Caco-2 (cell line): ENCODE measurements at regions not wholly inside any gene's neighbourhood (a gene's known extent, or its start where the extent isn't known, plus 50 kb on each side); places are given as distances from the start of the nearest gene placed in this dataset.
A peak's percentile ranks its signal among the peaks of the same experiment; 100 is the strongest.

ENCODE experiments used
- BruUV-seq: library from RNA; stranded (reverse); fragments of 400-500 nt; replicated peaks from 2 replicates; lab custom pipeline; 2021; lab: Mats Ljungman, UMichigan
- CTCF ChIA-PET: fragments of 300-600 bp; sonication (Branson Sonifier 250); formaldehyde crosslinking; loops from one replicate; lab custom pipeline; 2022; ENCODE audit warnings: antibody characterized with exemption; lab: Charles Lee
- POLR2A ChIA-PET: fragments of 300-600 bp; sonication (Branson Sonifier 250); formaldehyde crosslinking; loops from one replicate; lab custom pipeline; 2022; ENCODE audit warnings: antibody characterized with exemption; lab: Charles Lee
- DNase-seq, 2 experiments: peaks; one replicate each; pipeline versions ENCODE4 v3.0.0 to v3.0.0-alpha.2; 2020 to 2022
- H3K27me3 ChIP-seq: replicated peaks from 2 replicates; pipeline ENCODE4 v1.6.0; 2011; ENCODE audit warnings: low read length; ENCODE audit not compliant: control insufficient read depth, insufficient read depth
- H3K36me3 ChIP-seq: 2 replicates; pipeline ENCODE4 v1.5.1; 2011; ENCODE audit warnings: low read length; ENCODE audit not compliant: control insufficient read depth, insufficient read depth
- H3K4me1 ChIP-seq: fragments of 250-450 bp; sonication (Bioruptor Pico); 2 replicates; pipeline ENCODE4 v1.5.1; 2020; ENCODE audit warnings: mild to moderate bottlenecking
- H3K4me3 ChIP-seq: 2 replicates; pipeline ENCODE4 v1.5.1; 2011; ENCODE audit warnings: low read depth, mild to moderate bottlenecking, control low read depth, low read length
- H3K9me3 ChIP-seq: fragments of 250-450 bp; sonication (Bioruptor Pico); 2 replicates; pipeline ENCODE4 v1.5.1; 2020; ENCODE audit warnings: mild to moderate bottlenecking, moderate library complexity
- H3K27ac Mint-ChIP-seq: one replicate; pipeline ENCODE4 v1.8.0; 2022; ENCODE audit warnings: mixed read lengths; ENCODE audit not compliant: unreplicated experiment
- H3K27me3 Mint-ChIP-seq: one replicate; pipeline ENCODE4 v1.8.0; 2022; ENCODE audit warnings: mixed read lengths; ENCODE audit not compliant: insufficient read depth, unreplicated experiment
- H3K36me3 Mint-ChIP-seq: one replicate; pipeline ENCODE4 v1.8.0; 2022; ENCODE audit warnings: mild to moderate bottlenecking, mixed read lengths; ENCODE audit not compliant: insufficient read depth, unreplicated experiment
- H3K4me1 Mint-ChIP-seq: one replicate; pipeline ENCODE4 v1.8.0; 2022; ENCODE audit warnings: low read depth, mixed read lengths; ENCODE audit not compliant: unreplicated experiment
- H3K4me3 Mint-ChIP-seq: one replicate; pipeline ENCODE4 v1.8.0; 2022; ENCODE audit warnings: mild to moderate bottlenecking, moderate library complexity, mixed read lengths; ENCODE audit not compliant: unreplicated experiment
- H3K9me3 Mint-ChIP-seq: one replicate; pipeline ENCODE4 v1.8.0; 2022; ENCODE audit warnings: mixed read lengths; ENCODE audit not compliant: unreplicated experiment
- intact Hi-C: fragments of 100-400 bp; cut with micrococcal nuclease; formaldehyde crosslinking; loops from one replicate; pipeline ENCODE4 v1.10.0; 2022; ENCODE audit not compliant: unreplicated experiment
- TF ChIP-seq, protein P1 (sequence below), 2 experiments: fragments of 200-600 bp in 1 of 2; IDR thresholded peaks; 1 replicate in 1 of 2; 2 replicates in 1 of 2; pipeline versions ENCODE4 v1.5.1 to v1.8.0; 2011 to 2022; ENCODE audit warnings: antibody characterized with exemption in 1 of 2, control low read depth in 1 of 2, inconsistent platforms in 1 of 2, low read depth in 1 of 2, low read length in 1 of 2, mild to moderate bottlenecking in 1 of 2, moderate library complexity in 1 of 2; ENCODE audit not compliant: insufficient read depth in 1 of 2, severe bottlenecking in 1 of 2, unreplicated experiment in 1 of 2

DNA sequence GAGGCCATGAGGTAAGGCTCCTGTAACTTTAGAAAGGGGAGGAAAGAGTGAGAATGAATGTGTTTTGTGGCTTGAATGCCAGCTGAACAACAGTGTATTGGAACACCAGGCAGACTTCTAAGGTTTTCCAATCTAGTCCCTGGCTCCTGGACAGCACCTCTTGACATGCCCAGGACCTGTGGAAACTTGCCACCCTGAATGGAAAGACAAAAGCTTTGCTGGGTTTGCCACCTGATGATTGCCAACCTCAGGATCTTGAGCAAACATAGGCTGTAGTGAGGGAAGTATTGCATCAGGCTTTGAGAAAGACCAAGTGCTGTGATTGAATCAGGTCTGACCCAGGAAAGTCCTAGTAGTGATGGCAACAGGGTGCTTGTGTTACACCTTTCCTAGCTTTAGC, 1393.1 kb upstream of the DIAPH2 start:
- H3K36me3 Mint-ChIP-seq: no peaks in the 10 kb centered on the region
- Histone ChIP-seq H3K4me1 (no peaks in the 10 kb centered on the region), H3K36me3 (no peaks in the 10 kb centered on the region), H3K9me3 (no peaks in the 10 kb centered on the region), H3K4me3 (no peak overlapping the region), H3K27me3 (no peaks in the 10 kb centered on the region)
- intact Hi-C loops: no loop called here
- H3K9me3 Mint-ChIP-seq: no peaks in the 10 kb centered on the region
- no peak overlapping the region for H3K27ac Mint-ChIP-seq
- no peaks in the 10 kb centered on the region for H3K4me1 Mint-ChIP-seq
- ChIA-PET POLR2A (no interaction called here), CTCF (no interaction called here)
- BruUV-seq: no TSS peak
- TF ChIP-seq, protein P1, sequence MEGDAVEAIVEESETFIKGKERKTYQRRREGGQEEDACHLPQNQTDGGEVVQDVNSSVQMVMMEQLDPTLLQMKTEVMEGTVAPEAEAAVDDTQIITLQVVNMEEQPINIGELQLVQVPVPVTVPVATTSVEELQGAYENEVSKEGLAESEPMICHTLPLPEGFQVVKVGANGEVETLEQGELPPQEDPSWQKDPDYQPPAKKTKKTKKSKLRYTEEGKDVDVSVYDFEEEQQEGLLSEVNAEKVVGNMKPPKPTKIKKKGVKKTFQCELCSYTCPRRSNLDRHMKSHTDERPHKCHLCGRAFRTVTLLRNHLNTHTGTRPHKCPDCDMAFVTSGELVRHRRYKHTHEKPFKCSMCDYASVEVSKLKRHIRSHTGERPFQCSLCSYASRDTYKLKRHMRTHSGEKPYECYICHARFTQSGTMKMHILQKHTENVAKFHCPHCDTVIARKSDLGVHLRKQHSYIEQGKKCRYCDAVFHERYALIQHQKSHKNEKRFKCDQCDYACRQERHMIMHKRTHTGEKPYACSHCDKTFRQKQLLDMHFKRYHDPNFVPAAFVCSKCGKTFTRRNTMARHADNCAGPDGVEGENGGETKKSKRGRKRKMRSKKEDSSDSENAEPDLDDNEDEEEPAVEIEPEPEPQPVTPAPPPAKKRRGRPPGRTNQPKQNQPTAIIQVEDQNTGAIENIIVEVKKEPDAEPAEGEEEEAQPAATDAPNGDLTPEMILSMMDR (IDR thresholded peaks at IDR 0.05; ENCODE audit: insufficient read depth in 1 of 2, low read depth in 1 of 2, low read length in 1 of 2, severe bottlenecking in 1 of 2, unreplicated experiment in 1 of 2): no peak
- DNase-seq: no peak
- no peaks in the 10 kb centered on the region for H3K27me3 Mint-ChIP-seq
- no peak overlapping the region for H3K4me3 Mint-ChIP-seq

DNA sequence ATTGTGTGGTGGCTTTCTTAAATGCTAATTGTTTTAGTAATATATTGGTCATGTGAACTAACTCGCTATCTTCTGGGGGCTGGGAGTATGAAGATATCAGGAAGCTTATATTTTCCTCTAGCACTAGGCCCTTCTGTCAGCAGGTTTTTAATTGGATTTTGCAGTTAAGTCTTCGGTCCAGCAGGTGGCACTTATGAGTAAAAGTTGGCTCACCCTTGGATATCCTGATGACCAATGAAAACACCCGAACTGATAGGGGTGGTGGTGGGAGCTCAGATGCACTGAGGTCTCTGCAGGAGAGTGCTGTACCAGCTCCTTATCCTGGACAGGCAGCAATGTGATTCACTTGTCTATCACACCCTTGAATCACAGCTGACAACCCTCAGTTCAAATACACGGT, 1365.8 kb upstream of the DIAPH2 start:
- Mint-ChIP-seq H3K36me3 (no peaks in the 10 kb centered on the region), H3K4me3 (no peak overlapping the region), H3K9me3 (no peaks in the 10 kb centered on the region), H3K27ac (no peak overlapping the region), H3K4me1 (no peaks in the 10 kb centered on the region), H3K27me3 (no peaks in the 10 kb centered on the region)
- ChIA-PET POLR2A (no interaction called here), CTCF (no interaction called here)
- H3K36me3 ChIP-seq: no peaks in the 10 kb centered on the region
- peak in 1 of 2 experiments; percentile 5 for DNase-seq
- intact Hi-C loops: no loop called here
- H3K9me3 ChIP-seq: no peaks in the 10 kb centered on the region
- H3K4me1 ChIP-seq: no peaks in the 10 kb centered on the region
- no peaks in the 10 kb centered on the region for H3K27me3 ChIP-seq
- BruUV-seq: no TSS peak
- TF ChIP-seq, protein P1 (IDR thresholded peaks at IDR 0.05; ENCODE audit: insufficient read depth in 1 of 2, low read depth in 1 of 2, low read length in 1 of 2, severe bottlenecking in 1 of 2, unreplicated experiment in 1 of 2): peak in 1 of 2 experiments; percentile 29
- no peak overlapping the region for H3K4me3 ChIP-seq

DNA sequence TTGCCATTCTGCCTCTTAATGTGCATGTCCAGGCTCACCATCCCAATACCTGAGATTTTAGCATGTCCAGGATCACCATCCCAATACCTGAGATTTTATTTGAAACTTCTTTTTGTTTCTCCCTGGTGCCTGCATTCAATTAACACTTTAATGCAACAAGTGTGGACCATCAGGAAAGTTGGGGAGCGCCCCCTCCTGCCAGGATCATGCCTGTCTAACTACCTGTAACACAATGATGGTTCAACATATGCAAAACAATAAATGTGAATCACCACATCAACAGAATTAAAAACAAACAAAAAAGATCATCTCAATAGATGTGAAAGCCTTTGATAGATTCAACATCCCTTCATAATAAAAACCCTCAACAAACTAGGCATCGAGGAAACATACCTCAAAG, 1359.5 kb upstream of the DIAPH2 start:
- H3K9me3 ChIP-seq: no peaks in the 10 kb centered on the region
- H3K4me1 ChIP-seq: no peaks in the 10 kb centered on the region
- Mint-ChIP-seq H3K4me3 (no peak overlapping the region), H3K4me1 (no peaks in the 10 kb centered on the region), H3K27ac (no peak overlapping the region), H3K9me3 (no peaks in the 10 kb centered on the region), H3K27me3 (no peaks in the 10 kb centered on the region), H3K36me3 (no peaks in the 10 kb centered on the region)
- TF ChIP-seq, protein P1 (IDR thresholded peaks at IDR 0.05; ENCODE audit: insufficient read depth in 1 of 2, low read depth in 1 of 2, low read length in 1 of 2, severe bottlenecking in 1 of 2, unreplicated experiment in 1 of 2): no peak
- ChIA-PET CTCF (no interaction called here), POLR2A (no interaction called here)
- no peak for DNase-seq
- no peak overlapping the region for H3K4me3 ChIP-seq
- no peaks in the 10 kb centered on the region for H3K27me3 ChIP-seq
- H3K36me3 ChIP-seq: no peaks in the 10 kb centered on the region
- BruUV-seq: no TSS peak
- intact Hi-C loops: no loop called here
